ENCODE measurements at regions not wholly inside any gene's neighbourhood (a gene's known extent, or its start where the extent isn't known, plus 50 kb on each side); places are given as distances from the start of the nearest gene placed in this dataset.

- no peak overlapping the region for H4K91ac ChIP-seq (ENCODE audit: insufficient read length, low read depth, low read length)
- H3K23me2 ChIP-seq (ENCODE audit: insufficient read length, low read depth, low read length, poor library complexity, severe bottlenecking): no peaks in the 10 kb centered on the region
- no peaks in the 10 kb centered on the region for H3K36me3 Mint-ChIP-seq (ENCODE audit: insufficient read depth in 1 of 3, low read depth in 3 of 3)
- H3K56ac ChIP-seq (ENCODE audit: insufficient read length, low read depth, low read length): no peak overlapping the region
- no peaks in the 10 kb centered on the region for H3K79me2 ChIP-seq (ENCODE audit: insufficient read depth, low read length)
- H3K9ac ChIP-seq (ENCODE audit: extremely low read depth, insufficient read length, low read length): no peak overlapping the region
- H3K4me3 Mint-ChIP-seq: no peak overlapping the region
- H3K4me1 ChIP-seq (ENCODE audit: insufficient read depth, low read length): no peaks in the 10 kb centered on the region
- H4K8ac ChIP-seq (replicated peaks; ENCODE audit: insufficient read length, low read depth, low read length): no peak overlapping the region
- no peak overlapping the region for H2BK15ac ChIP-seq (ENCODE audit: low read depth, low read length)
- H3K9me3 Mint-ChIP-seq: no peaks in the 10 kb centered on the region
- TF ChIP-seq CTCF (conservative IDR thresholded peaks at IDR 0.05): no peak
- no peak overlapping the region for H2BK12ac ChIP-seq (ENCODE audit: insufficient read length, low read depth, low read length)
- no peak overlapping the region for H3K4me2 ChIP-seq (ENCODE audit: insufficient read depth, insufficient read length, low read length)
- H3K4ac ChIP-seq (ENCODE audit: low read depth, low read length): no peak overlapping the region
- H3K4me1 Mint-ChIP-seq: no peaks in the 10 kb centered on the region
- H4K20me1 ChIP-seq (ENCODE audit: control insufficient read depth, insufficient read depth, insufficient read length): no peaks in the 10 kb centered on the region
- no peak overlapping the region for H4K5ac ChIP-seq (ENCODE audit: insufficient read length, low read depth, low read length)
- H3K9me3 ChIP-seq (ENCODE audit: control insufficient read depth, low read depth, low read length): no peaks in the 10 kb centered on the region
- H2AFZ ChIP-seq (ENCODE audit: low read length): no peak overlapping the region
- DNase-seq: no peak
- H2AK5ac ChIP-seq (ENCODE audit: insufficient read length, low read length): no peak overlapping the region
- no peak overlapping the region for H3K27ac ChIP-seq (ENCODE audit: insufficient read length, low read depth, low read length)
- no peaks in the 10 kb centered on the region for H3K27me3 Mint-ChIP-seq (ENCODE audit: low read depth)
- H3K23ac ChIP-seq (ENCODE audit: insufficient read length, low read depth, low read length): no peak overlapping the region
- WGBS (ENCODE audit: extremely low coverage, insufficient read length, low lambda C conversion rate): no CpG with 5 or more reads among the region's 2 CpGs
- H2BK20ac ChIP-seq (ENCODE audit: low read depth, low read length, poor library complexity, severe bottlenecking): no peak overlapping the region
- H3K27ac Mint-ChIP-seq: no peak overlapping the region
- no peaks in the 10 kb centered on the region for H3K27me3 ChIP-seq (ENCODE audit: insufficient read depth, low read length)
- no peak overlapping the region for H3K18ac ChIP-seq (ENCODE audit: insufficient read length, low read depth, low read length)
- no peak overlapping the region for H2BK120ac ChIP-seq (ENCODE audit: low read depth, low read length, poor library complexity, severe bottlenecking)
- H3K14ac ChIP-seq (ENCODE audit: insufficient read depth, low read length): no peak overlapping the region
- H3K79me1 ChIP-seq (ENCODE audit: insufficient read depth, low read depth, low read length, poor library complexity, severe bottlenecking): no peaks in the 10 kb centered on the region
- no peak overlapping the region for H2BK5ac ChIP-seq (ENCODE audit: insufficient read length, low read length)
- H3T11ph ChIP-seq (ENCODE audit: low read length): no peak overlapping the region
These were observed 227.6 kb upstream of the C9orf72 start for GRCh38 chr9:27800692-27801370.

Data from H9 (cell line).